ENCODE measurements at regions not wholly inside any gene's neighbourhood (a gene's known extent, or its start where the extent isn't known, plus 50 kb on each side); places are given as distances from the start of the nearest gene placed in this dataset.
"Not testable (repeated sequence)": the region's sequence is repeated elsewhere in the genome, so short reads cannot be mapped to it uniquely, and the experiment has no call there.

DNA sequence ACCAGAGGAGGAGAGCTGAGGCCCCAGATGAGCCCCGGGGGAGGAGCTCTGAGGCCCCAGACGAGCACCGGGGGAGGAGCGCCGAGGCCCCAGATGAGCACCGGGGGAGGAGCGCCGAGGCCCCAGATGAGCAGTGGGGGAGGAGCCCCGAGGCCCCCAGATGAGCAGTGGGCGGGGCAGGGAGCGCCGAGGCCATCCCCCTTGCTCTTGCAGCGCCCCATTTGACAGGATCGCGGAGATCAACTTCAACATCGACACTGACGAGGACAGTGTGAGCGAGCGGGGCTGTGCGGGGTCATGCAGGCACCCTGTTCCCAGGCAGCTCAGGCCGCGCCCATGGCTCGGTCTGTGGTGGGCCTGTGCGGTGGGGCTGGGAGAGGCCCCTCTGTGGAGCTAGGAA, 199.6 kb downstream of the LIPI start:
- TF ChIP-seq MEIS1 (CRISPR knock-in tag; IDR thresholded peaks at IDR 0.05; ENCODE audit: borderline replicate concordance); ZBTB17 (tag by site-specific recombination; IDR thresholded peaks at IDR 0.05): not testable (repeated sequence)
- TF ChIP-seq, protein P1, sequence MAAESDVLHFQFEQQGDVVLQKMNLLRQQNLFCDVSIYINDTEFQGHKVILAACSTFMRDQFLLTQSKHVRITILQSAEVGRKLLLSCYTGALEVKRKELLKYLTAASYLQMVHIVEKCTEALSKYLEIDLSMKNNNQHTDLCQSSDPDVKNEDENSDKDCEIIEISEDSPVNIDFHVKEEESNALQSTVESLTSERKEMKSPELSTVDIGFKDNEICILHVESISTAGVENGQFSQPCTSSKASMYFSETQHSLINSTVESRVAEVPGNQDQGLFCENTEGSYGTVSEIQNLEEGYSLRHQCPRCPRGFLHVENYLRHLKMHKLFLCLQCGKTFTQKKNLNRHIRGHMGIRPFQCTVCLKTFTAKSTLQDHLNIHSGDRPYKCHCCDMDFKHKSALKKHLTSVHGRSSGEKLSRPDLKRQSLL (tag by site-specific recombination; IDR thresholded peaks at IDR 0.05) = not testable (repeated sequence)
